HL-60 (cell line): ENCODE measurements at regions not wholly inside any gene's neighbourhood (a gene's known extent, or its start where the extent isn't known, plus 50 kb on each side); places are given as distances from the start of the nearest gene placed in this dataset.

ENCODE experiments used
- DNase-seq, 2 experiments: peaks; one replicate each; pipeline ENCODE4 v3.0.0-alpha.2; 2010 to 2020; ENCODE audit warnings: low read depth in 1 of 2, low spot score in 1 of 2
- H3K27ac ChIP-seq: fragments of 250-450 bp; sonication (Bioruptor Pico); replicated peaks from 2 replicates; pipeline ENCODE4 v1.5.1; 2020; ENCODE audit warnings: mild to moderate bottlenecking, moderate library complexity
- H3K27me3 ChIP-seq: fragments of 250-450 bp; sonication (Bioruptor Pico); 2 replicates; pipeline ENCODE4 v1.5.1; 2021; ENCODE audit warnings: mild to moderate bottlenecking, moderate library complexity; ENCODE audit not compliant: insufficient read depth, poor library complexity, severe bottlenecking
- H3K4me3 ChIP-seq: replicated peaks from 2 replicates; pipeline ENCODE4 v1.5.1; 2011; ENCODE audit warnings: mild to moderate bottlenecking, control low read depth, low read length; ENCODE audit not compliant: insufficient read depth
- CTCF ChIP-seq: IDR thresholded peaks from one replicate; pipeline ENCODE4 v1.5.1; 2011; ENCODE audit warnings: low read length, control low read depth, inconsistent platforms; ENCODE audit not compliant: insufficient read depth
- GABPA ChIP-seq: IDR thresholded peaks from 2 replicates; pipeline ENCODE4 v1.6.1; 2012; ENCODE audit warnings: low read depth
- POLR2AphosphoS5 ChIP-seq: IDR thresholded peaks from 2 replicates; pipeline ENCODE4 v1.6.1; 2012; ENCODE audit warnings: low read depth
- REST ChIP-seq: IDR thresholded peaks from 2 replicates; pipeline ENCODE4 v1.6.1; 2012; ENCODE audit warnings: low read depth; ENCODE audit not compliant: insufficient replicate concordance
- SPI1 ChIP-seq: IDR thresholded peaks from 2 replicates; pipeline ENCODE4 v1.6.1; 2012; ENCODE audit warnings: low read depth, mild to moderate bottlenecking, borderline replicate concordance

- DNase-seq, result no peak
- no peak for TF ChIP-seq GABPA
- TF ChIP-seq SPI1, result no peak
- no peak for TF ChIP-seq CTCF
- no peak for TF ChIP-seq POLR2AphosphoS5
- no peak for TF ChIP-seq REST
- H3K27ac ChIP-seq, result no peak overlapping the region
These were observed 605.8 kb upstream of the CAMK1G start for GRCh38 chr1:208977638-208978256.

GRCh38 chr1:208979776-208980175, 603.7 kb upstream of the CAMK1G start:
- DNase-seq, result no peak
- no peak overlapping the region for H3K27ac ChIP-seq
- H3K4me3 ChIP-seq, result no peak overlapping the region
- peaks cover 4% of the 10 kb centered on the region for H3K27me3 ChIP-seq
- TF ChIP-seq CTCF (no peak), GABPA (no peak), REST (no peak), SPI1 (no peak), POLR2AphosphoS5 (no peak)

More at GRCh38 chr1:208977638-208978256, 605.8 kb upstream of the CAMK1G start:
- Histone ChIP-seq H3K4me3 (no peak overlapping the region), H3K27me3 (peaks cover 4% of the 10 kb centered on the region)

GRCh38 chr1:208980605-208981004, 602.9 kb upstream of the CAMK1G start:
- Histone ChIP-seq H3K27ac (no peak overlapping the region), H3K27me3 (peaks cover 4% of the 10 kb centered on the region), H3K4me3 (no peak overlapping the region)
- DNase-seq, result no peak
- TF ChIP-seq SPI1, result no peak
- no peak for TF ChIP-seq GABPA
- no peak for TF ChIP-seq POLR2AphosphoS5
- TF ChIP-seq CTCF, result no peak
- TF ChIP-seq REST, result no peak
